Natural killer cell (primary cell): ENCODE measurements at regions not wholly inside any gene's neighbourhood (a gene's known extent, or its start where the extent isn't known, plus 50 kb on each side); places are given as distances from the start of the nearest gene placed in this dataset.

Experiments used
- ATAC-seq, 3 donors: fragments of 150-1000 bp in 2 of 3; fragments of 200-7000 bp in 1 of 3; cut with Tn5 transposase; 1 replicate in 1 of 3; 2 replicates in 2 of 3; pipeline ENCODE4 v1.10.0; 2021; ENCODE audit warnings: mild to moderate bottlenecking in 2 of 3, moderate library complexity in 2 of 3
- DNase-seq, 2 donors: peaks; one replicate each; pipeline versions ENCODE4 v3.0.0 to v3.0.0-alpha.2; 2013 to 2021; ENCODE audit warnings: mixed read lengths in 1 of 2
- H3K27ac ChIP-seq: one replicate; pipeline ENCODE4 v1.5.1; 2013; ENCODE audit warnings: mild to moderate bottlenecking, low read length
- H3K27me3 ChIP-seq: one replicate; pipeline ENCODE4 v1.6.1; 2013; ENCODE audit warnings: low read length; ENCODE audit not compliant: control insufficient read depth, insufficient read depth
- H3K36me3 ChIP-seq: one replicate; pipeline ENCODE4 v1.6.1; 2013; ENCODE audit warnings: low read length; ENCODE audit not compliant: control insufficient read depth, insufficient read depth
- H3K4me1 ChIP-seq: one replicate; pipeline ENCODE4 v1.6.1; 2013; ENCODE audit warnings: low read length; ENCODE audit not compliant: control insufficient read depth, insufficient read depth
- H3K4me3 ChIP-seq: one replicate; pipeline ENCODE4 v1.5.1; 2013; ENCODE audit warnings: low read length
- H3K9me3 ChIP-seq: one replicate; pipeline ENCODE4 v1.6.1; 2013; ENCODE audit warnings: low read length; ENCODE audit not compliant: control insufficient read depth, insufficient read depth
- H3K27ac Mint-ChIP-seq, 2 donors: one replicate each; pipeline ENCODE4 v1.8.0; 2022; ENCODE audit warnings: mild to moderate bottlenecking in 2 of 2, mixed read lengths in 2 of 2, moderate library complexity in 1 of 2
- H3K27me3 Mint-ChIP-seq, 2 donors: one replicate each; pipeline ENCODE4 v1.8.0; 2022; ENCODE audit warnings: low read depth in 2 of 2, mixed read lengths in 2 of 2
- H3K36me3 Mint-ChIP-seq: one replicate; pipeline ENCODE4 v1.8.0; 2022; ENCODE audit warnings: mixed read lengths
- H3K4me1 Mint-ChIP-seq, 2 donors: one replicate each; pipeline ENCODE4 v1.8.0; 2022; ENCODE audit warnings: mixed read lengths in 2 of 2
- H3K4me3 Mint-ChIP-seq: one replicate; pipeline ENCODE4 v1.8.0; 2022; ENCODE audit warnings: mild to moderate bottlenecking, moderate library complexity, mixed read lengths
- H3K9me3 Mint-ChIP-seq, 2 donors: one replicate each; pipeline ENCODE4 v1.8.0; 2022; ENCODE audit warnings: mixed read lengths in 2 of 2
- WGBS: methylation state at CpG from one replicate; pipeline ENCODE4 v1.1.7; 2013; ENCODE audit warnings: missing lambda C conversion rate; ENCODE audit not compliant: insufficient coverage; 5-methylcytosine and 5-hydroxymethylcytosine counted together
- intact Hi-C: fragments of 100-400 bp; cut with micrococcal nuclease; formaldehyde crosslinking; loops from one replicate; pipeline ENCODE4 v1.14.2; 2022
- TF ChIP-seq, protein P1 (sequence below): fragments of 200-600 bp; IDR thresholded peaks from one replicate; pipeline ENCODE4 v1.8.0; 2022; ENCODE audit warnings: antibody characterized with exemption

DNA sequence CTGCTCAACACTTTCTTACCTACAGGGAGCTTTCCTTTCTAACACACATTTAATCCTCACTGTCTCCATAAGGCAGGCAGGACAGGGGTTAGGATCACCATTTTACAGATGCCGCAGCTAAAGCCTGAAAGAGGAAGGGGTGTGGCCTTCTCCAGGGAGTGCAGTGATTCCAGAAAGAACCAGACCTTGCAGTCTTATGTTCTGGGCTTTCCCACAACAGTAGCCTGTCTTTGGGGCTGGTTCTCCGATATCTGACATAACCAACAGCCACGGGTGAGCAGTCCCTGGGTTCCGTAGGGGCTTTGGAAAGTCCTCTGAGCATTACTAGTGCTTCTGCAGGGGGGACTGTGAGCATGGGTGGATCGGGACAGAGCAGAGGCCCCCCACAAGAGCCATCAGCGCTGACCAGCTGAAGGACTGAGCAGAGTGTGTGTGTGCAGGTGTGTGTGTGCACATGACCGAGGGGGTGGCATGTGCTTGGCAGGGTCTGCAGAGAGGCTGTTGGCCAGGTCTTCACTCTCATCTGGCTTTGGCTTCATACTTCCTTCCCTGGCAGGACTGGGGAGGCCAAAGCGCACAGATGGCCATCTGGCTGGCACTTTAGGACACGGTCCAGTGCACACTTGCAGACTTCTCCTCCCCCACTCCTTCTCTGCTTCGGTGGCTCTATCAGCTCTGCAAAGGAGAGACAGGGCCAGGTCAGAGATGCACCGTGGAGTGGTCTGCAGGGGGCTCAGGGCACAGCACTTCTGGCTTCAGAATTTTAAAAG, 400.3 kb downstream of the RPS24 start:
- DNase-seq: no peak
- Mint-ChIP-seq H3K4me3 (no peak overlapping the region), H3K9me3 (no peaks in the 10 kb centered on the region), H3K27ac (no peak overlapping the region), H3K27me3 (peaks cover 20 to 54% of the 10 kb centered on the region in 2 donors), H3K36me3 (no peaks in the 10 kb centered on the region), H3K4me1 (peaks cover 0 to 19% of the 10 kb centered on the region in 2 donors)
- Histone ChIP-seq H3K27me3 (no peaks in the 10 kb centered on the region), H3K27ac (no peak overlapping the region), H3K9me3 (no peaks in the 10 kb centered on the region), H3K36me3 (no peaks in the 10 kb centered on the region), H3K4me3 (no peak overlapping the region), H3K4me1 (no peaks in the 10 kb centered on the region)
- 78% methylated on average over 11 of the region's 11 CpGs for WGBS
- no peak for ATAC-seq
- intact Hi-C loops: loop anchor here (10.0 kb wide), 1 partner anchor 389 kb away; no protein-coding TSS in a partner anchor
- TF ChIP-seq, protein P1, sequence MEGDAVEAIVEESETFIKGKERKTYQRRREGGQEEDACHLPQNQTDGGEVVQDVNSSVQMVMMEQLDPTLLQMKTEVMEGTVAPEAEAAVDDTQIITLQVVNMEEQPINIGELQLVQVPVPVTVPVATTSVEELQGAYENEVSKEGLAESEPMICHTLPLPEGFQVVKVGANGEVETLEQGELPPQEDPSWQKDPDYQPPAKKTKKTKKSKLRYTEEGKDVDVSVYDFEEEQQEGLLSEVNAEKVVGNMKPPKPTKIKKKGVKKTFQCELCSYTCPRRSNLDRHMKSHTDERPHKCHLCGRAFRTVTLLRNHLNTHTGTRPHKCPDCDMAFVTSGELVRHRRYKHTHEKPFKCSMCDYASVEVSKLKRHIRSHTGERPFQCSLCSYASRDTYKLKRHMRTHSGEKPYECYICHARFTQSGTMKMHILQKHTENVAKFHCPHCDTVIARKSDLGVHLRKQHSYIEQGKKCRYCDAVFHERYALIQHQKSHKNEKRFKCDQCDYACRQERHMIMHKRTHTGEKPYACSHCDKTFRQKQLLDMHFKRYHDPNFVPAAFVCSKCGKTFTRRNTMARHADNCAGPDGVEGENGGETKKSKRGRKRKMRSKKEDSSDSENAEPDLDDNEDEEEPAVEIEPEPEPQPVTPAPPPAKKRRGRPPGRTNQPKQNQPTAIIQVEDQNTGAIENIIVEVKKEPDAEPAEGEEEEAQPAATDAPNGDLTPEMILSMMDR: no peak

DNA sequence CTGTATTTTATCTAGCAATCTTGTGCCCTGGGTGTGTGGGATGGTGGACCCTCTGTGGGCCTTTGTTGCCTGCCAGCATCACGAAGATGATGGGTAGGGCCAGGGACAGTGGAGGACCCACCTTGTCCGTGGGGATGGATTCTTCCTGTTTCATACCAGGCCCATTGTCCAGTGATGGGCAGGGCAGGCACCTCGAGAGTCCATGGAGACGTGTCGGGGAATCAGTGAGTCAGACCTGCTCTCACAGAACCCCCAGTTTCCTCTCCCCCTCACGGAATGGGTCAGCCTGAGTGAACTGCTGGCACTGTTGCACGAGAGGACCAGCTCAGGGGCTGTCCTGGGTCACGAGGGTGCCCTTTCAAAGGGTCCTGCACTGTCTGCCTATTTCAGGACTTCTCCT, 401.2 kb downstream of the RPS24 start:
- no peak overlapping the region for H3K4me3 Mint-ChIP-seq
- intact Hi-C loops: loop anchor here (10.0 kb wide), 1 partner anchor 390 kb away; no protein-coding TSS in a partner anchor
- no peak overlapping the region for H3K27ac Mint-ChIP-seq
- peaks cover 13 to 45% of the 10 kb centered on the region in 2 donors for H3K27me3 Mint-ChIP-seq
- ATAC-seq (no peak), DNase-seq (no peak)
- WGBS: 80% methylated on average over 8 of the region's 8 CpGs
- TF ChIP-seq, protein P1: no peak
- Histone ChIP-seq H3K4me1 (no peaks in the 10 kb centered on the region), H3K36me3 (no peaks in the 10 kb centered on the region), H3K9me3 (no peaks in the 10 kb centered on the region), H3K4me3 (no peak overlapping the region), H3K27ac (no peak overlapping the region), H3K27me3 (no peaks in the 10 kb centered on the region)
- no peaks in the 10 kb centered on the region for H3K9me3 Mint-ChIP-seq
- H3K36me3 Mint-ChIP-seq: no peaks in the 10 kb centered on the region
- H3K4me1 Mint-ChIP-seq: peaks cover 0 to 19% of the 10 kb centered on the region in 2 donors

DNA sequence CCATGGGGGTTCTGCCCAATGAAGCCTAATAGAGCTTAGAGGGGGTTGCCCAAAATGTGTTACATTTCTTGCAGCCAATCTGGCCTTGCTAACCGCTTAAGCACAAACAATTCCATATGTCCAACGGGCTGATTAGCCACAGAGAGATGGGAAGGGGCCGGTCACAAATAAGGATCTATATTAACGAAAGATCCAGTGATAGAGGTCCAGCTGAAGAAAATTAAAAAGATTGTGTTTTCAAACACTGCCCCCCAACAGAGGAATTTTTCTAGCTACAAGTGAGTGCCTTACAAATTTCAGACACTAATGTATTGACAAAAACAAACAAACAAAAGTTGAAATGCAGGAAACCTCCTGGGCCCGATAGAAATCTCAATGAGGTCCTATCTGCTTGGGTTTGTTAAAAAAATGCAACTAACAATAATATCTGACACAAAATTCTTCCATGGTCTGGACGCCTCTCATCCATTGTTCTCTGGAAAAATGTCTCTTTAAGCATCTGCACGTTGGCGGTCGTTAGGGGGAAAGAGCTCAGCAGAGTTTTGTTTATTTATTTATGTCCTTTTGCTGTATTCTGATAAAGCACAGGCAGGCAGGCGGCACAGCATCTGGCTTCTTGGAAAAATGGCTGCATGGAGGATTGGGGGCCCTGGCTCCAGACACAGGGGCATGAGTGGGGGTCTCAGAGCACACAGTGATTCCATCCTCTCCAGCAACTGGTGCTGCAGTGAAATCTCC, 402.0 kb downstream of the RPS24 start:
- no peaks in the 10 kb centered on the region for H3K36me3 ChIP-seq
- H3K9me3 ChIP-seq: no peaks in the 10 kb centered on the region
- no peak for DNase-seq
- no peaks in the 10 kb centered on the region for H3K4me1 ChIP-seq
- Mint-ChIP-seq H3K36me3 (no peaks in the 10 kb centered on the region), H3K27ac (no peak overlapping the region), H3K9me3 (no peaks in the 10 kb centered on the region), H3K27me3 (peaks cover 10 to 37% of the 10 kb centered on the region in 2 donors), H3K4me1 (peaks cover 0 to 19% of the 10 kb centered on the region in 2 donors), H3K4me3 (no peak overlapping the region)
- no peak overlapping the region for H3K27ac ChIP-seq
- TF ChIP-seq, protein P1: no peak
- no peak overlapping the region for H3K4me3 ChIP-seq
- WGBS: 87% methylated on average over 10 of the region's 10 CpGs
- H3K27me3 ChIP-seq: no peaks in the 10 kb centered on the region
- intact Hi-C loops: loop anchor here (10.0 kb wide), 1 partner anchor 391 kb away; no protein-coding TSS in a partner anchor
- ATAC-seq: no peak
